HFFc6 (cell line): ENCODE measurements at regions not wholly inside any gene's neighbourhood (a gene's known extent, or its start where the extent isn't known, plus 50 kb on each side); places are given as distances from the start of the nearest gene placed in this dataset.

Source experiments
- DNase-seq: peaks from one replicate; pipeline ENCODE4 v3.0.0-alpha.2; 2018
- H3K27ac Mint-ChIP-seq: 2 replicates; pipeline ENCODE4 v1.8.0; 2020; ENCODE audit warnings: mild to moderate bottlenecking, mixed read lengths
- H3K27me3 Mint-ChIP-seq: 2 replicates; pipeline ENCODE4 v1.8.0; 2021; ENCODE audit warnings: mild to moderate bottlenecking, moderate library complexity, mixed read lengths; ENCODE audit not compliant: insufficient read depth
- H3K36me3 Mint-ChIP-seq: 2 replicates; pipeline ENCODE4 v1.8.0; 2021; ENCODE audit warnings: low read depth, mixed read lengths
- H3K4me1 Mint-ChIP-seq: 2 replicates; pipeline ENCODE4 v1.8.0; 2020; ENCODE audit warnings: low read depth, mixed read lengths
- H3K4me3 Mint-ChIP-seq: 2 replicates; pipeline ENCODE4 v1.8.0; 2020; ENCODE audit warnings: mild to moderate bottlenecking, moderate library complexity, mixed read lengths
- H3K9me3 Mint-ChIP-seq: 2 replicates; pipeline ENCODE4 v1.8.0; 2020; ENCODE audit warnings: mild to moderate bottlenecking, mixed read lengths
- TF ChIP-seq, protein P1 (sequence below): fragments of 200-600 bp; sonication (generic); IDR thresholded peaks from 2 replicates; pipeline ENCODE4 v1.5.0; 2021; ENCODE audit warnings: antibody characterized with exemption, mild to moderate bottlenecking

DNA sequence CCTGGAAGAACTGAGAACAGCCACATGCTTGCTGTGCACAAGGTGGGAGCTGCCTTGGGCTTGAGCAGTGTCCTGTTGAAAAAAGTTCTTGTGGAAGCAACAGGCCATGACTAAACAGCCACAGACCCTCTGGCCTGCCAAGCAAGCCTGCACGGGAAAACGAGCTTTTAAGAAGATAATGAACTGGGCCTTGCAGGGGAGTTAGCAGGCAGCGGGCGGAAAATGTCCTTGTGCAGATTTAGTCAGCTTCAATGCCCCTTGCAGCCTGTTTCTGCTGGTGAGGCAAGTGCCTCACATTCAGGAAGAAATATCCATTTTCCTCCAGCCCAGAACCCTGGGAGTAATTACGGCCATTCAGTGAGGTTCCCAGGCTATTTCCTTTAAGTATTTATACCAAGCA, 126.2 kb upstream of the KLHL25 start:
- Mint-ChIP-seq H3K36me3 (no peaks in the 10 kb centered on the region), H3K9me3 (peaks cover 38% of the 10 kb centered on the region), H3K27ac (no peak overlapping the region), H3K4me3 (no peak overlapping the region), H3K4me1 (no peaks in the 10 kb centered on the region), H3K27me3 (peaks cover 2% of the 10 kb centered on the region; the same call in 1 of the 2 replicates)
- TF ChIP-seq, protein P1, sequence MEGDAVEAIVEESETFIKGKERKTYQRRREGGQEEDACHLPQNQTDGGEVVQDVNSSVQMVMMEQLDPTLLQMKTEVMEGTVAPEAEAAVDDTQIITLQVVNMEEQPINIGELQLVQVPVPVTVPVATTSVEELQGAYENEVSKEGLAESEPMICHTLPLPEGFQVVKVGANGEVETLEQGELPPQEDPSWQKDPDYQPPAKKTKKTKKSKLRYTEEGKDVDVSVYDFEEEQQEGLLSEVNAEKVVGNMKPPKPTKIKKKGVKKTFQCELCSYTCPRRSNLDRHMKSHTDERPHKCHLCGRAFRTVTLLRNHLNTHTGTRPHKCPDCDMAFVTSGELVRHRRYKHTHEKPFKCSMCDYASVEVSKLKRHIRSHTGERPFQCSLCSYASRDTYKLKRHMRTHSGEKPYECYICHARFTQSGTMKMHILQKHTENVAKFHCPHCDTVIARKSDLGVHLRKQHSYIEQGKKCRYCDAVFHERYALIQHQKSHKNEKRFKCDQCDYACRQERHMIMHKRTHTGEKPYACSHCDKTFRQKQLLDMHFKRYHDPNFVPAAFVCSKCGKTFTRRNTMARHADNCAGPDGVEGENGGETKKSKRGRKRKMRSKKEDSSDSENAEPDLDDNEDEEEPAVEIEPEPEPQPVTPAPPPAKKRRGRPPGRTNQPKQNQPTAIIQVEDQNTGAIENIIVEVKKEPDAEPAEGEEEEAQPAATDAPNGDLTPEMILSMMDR, result no peak
- DNase-seq, result no peak

DNA sequence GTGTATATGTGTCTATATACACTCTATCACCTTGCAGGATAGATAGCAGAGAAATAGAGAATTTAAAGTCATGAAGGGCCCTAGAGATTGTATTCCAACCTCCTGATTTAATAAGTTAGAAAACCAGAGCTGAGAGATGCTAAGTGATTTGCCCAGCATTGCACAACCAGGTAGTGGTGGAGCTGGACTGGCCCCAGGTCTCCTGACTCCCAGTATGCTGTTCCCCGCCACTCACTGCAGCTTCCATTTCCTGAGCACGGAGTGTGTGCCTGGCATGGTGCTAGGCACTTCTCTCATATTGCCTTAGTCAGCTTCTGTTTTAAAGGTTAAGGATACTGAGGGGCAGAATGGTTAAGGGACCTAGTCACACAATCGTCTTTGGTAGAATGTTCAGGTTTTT, 129.4 kb upstream of the KLHL25 start:
- H3K27me3 Mint-ChIP-seq, result peaks cover 2% of the 10 kb centered on the region; the same call in 1 of the 2 replicates
- no peak overlapping the region for H3K27ac Mint-ChIP-seq
- H3K9me3 Mint-ChIP-seq, result peaks cover 30% of the 10 kb centered on the region
- no peaks in the 10 kb centered on the region for H3K36me3 Mint-ChIP-seq
- H3K4me1 Mint-ChIP-seq, result no peaks in the 10 kb centered on the region
- TF ChIP-seq, protein P1, result no peak
- no peak overlapping the region for H3K4me3 Mint-ChIP-seq
- no peak for DNase-seq

DNA sequence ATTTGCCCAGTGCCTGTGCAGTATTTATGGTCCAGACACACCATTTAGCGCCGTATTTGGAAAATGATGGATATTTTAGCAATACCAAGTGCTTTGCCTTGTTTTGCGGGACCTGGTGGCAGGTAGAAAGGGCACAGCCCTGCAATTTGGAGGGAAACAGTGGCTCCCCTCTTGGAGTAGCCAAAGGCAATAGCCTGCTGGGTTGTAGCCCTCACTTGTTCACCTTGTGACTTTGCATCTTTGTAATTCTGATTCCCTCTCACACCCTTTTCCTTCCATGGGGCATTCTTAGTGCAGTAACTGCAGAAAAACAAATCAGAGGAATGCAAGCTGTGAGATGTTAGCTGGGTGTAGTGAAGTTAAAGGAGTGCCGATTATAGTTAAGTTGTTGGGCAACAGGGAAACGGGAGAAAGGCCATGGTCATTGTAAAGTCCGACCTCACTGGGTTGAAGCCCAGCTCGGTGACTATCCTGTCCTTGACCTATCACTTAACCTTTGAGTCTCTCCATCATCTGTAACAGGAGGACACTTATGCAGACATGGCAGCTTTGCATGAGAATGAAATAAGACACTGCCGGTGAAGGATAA, 131.0 kb upstream of the KLHL25 start:
- peaks cover 20% of the 10 kb centered on the region for H3K9me3 Mint-ChIP-seq
- DNase-seq, result no peak
- H3K4me3 Mint-ChIP-seq, result no peak overlapping the region
- H3K4me1 Mint-ChIP-seq, result no peaks in the 10 kb centered on the region
- no peak overlapping the region for H3K27ac Mint-ChIP-seq
- H3K27me3 Mint-ChIP-seq, result no peaks in the 10 kb centered on the region; the same call in 1 of the 2 replicates
- TF ChIP-seq, protein P1, result no peak
- H3K36me3 Mint-ChIP-seq, result no peaks in the 10 kb centered on the region

DNA sequence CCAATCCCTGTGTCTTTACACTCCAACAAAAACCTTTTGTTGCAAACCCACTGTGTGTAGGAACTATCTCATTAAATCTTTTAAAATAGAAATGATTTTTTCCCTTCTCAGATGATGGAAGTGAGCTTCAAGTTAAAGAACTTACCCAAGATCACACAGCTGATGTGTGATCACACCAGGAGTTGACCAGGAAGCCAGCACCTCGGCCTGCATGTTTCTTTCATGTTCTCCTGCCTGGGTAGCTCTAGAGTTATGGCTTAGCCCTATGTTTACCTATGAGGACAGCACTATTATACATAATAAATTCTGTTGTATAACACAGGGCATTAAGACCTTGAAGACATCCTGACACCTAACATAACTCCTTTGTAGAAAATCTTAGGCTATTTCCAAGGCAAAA, 132.1 kb upstream of the KLHL25 start:
- H3K36me3 Mint-ChIP-seq, result no peaks in the 10 kb centered on the region
- no peaks in the 10 kb centered on the region for H3K4me1 Mint-ChIP-seq
- no peak overlapping the region for H3K4me3 Mint-ChIP-seq
- H3K27me3 Mint-ChIP-seq, result no peaks in the 10 kb centered on the region; the same call in 1 of the 2 replicates
- no peak for DNase-seq
- TF ChIP-seq, protein P1, result no peak
- H3K27ac Mint-ChIP-seq, result no peak overlapping the region
- peaks cover 20% of the 10 kb centered on the region for H3K9me3 Mint-ChIP-seq

DNA sequence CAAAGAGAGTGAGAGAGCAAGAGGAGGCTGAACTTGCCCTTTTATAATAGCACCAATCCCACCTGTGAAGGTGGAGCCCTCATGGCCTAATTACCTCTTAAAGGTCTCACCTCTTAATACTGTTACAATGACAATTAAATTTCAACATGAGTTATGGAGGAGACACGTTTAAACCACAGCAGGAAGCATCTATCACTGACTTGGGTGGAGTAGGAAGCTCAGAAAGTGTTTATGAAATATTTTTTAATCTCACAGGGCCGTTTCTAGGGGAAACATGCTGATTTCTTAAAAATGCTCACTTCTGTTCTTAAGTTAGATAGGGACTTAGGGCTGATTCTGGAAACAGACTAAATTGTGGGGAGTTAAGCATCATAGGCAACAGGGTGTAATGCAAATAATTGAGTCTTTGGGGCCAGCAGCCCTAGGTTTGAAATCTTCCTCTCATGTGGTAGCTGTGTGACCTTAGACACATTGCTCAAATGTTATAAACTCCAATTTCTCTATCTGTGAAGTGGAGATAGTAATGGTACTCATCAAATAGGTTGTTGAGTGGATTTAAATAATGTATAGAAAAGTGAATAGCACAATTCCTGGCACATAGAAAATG, 133.3 kb upstream of the KLHL25 start:
- Mint-ChIP-seq H3K27ac (no peak overlapping the region), H3K27me3 (no peaks in the 10 kb centered on the region; the same call in 1 of the 2 replicates), H3K4me3 (no peak overlapping the region), H3K36me3 (no peaks in the 10 kb centered on the region), H3K4me1 (no peaks in the 10 kb centered on the region), H3K9me3 (peaks cover 27% of the 10 kb centered on the region)
- TF ChIP-seq, protein P1, result no peak
- no peak for DNase-seq
